Lower leg skin (tissue), 4 donors: ENCODE measurements at regions not wholly inside any gene's neighbourhood (a gene's known extent, or its start where the extent isn't known, plus 50 kb on each side); places are given as distances from the start of the nearest gene placed in this dataset.

Experiments
- DNase-seq, 2 donors: peaks; one replicate each; pipeline ENCODE4 v3.0.0-alpha.2; 2019; ENCODE audit warnings: low spot score in 2 of 2
- H3K4me3 ChIP-seq: fragments of 200-600 bp; sonication (generic); 2 replicates; pipeline ENCODE4 v1.5.1; 2017; ENCODE audit warnings: mild to moderate bottlenecking, low read depth; ENCODE audit not compliant: poor library complexity, severe bottlenecking
- CTCF ChIP-seq, 3 donors: fragments of 450-650 bp; IDR thresholded peaks; one replicate each; pipeline ENCODE4 v1.5.1; 2016; ENCODE audit warnings: antibody characterized with exemption in 3 of 3, mild to moderate bottlenecking in 3 of 3, moderate library complexity in 2 of 3
- POLR2A ChIP-seq, 2 donors: fragments of 450-650 bp; IDR thresholded peaks; one replicate each; pipeline ENCODE4 v1.6.1; 2016 to 2017; ENCODE audit warnings: antibody characterized with exemption in 2 of 2, mild to moderate bottlenecking in 1 of 2, moderate library complexity in 1 of 2
- WGBS, 2 donors: methylation state at CpG; one replicate each; pipeline ENCODE4 v1.1.5; 2018; 5-methylcytosine and 5-hydroxymethylcytosine counted together
- intact Hi-C: fragments of 100-400 bp; cut with DNase I; formaldehyde crosslinking; loops from one replicate; pipeline ENCODE4 v1.15.0; 2023; ENCODE audit warnings: low total_unique reads

DNA sequence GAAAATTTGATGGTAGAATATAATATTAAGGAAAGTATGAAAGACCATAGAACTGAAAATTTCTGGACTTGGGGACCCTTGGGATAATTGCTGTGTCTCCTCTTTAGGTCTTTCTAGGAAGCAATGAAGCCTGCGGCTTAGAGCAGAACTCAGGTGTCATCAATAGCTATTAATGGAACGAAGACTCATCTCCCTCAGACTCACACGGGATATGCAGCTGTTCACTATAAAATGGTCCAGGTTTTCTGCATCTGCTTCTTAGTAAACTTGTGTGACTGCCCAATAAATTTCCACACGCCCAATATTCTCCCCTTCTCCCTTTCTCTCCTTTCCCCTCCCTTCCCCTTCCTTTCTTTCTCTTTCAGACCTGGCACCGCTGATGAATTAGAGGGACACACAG, 392.5 kb downstream of the HLX start:
- DNase-seq, result no peak
- WGBS, 2 donors, result 68 to 70% methylated on average over 5 of the region's 5 CpGs
- H3K4me3 ChIP-seq, result no peak overlapping the region
- intact Hi-C loops, result no loop called here
- TF ChIP-seq POLR2A (IDR thresholded peaks at IDR 0.05) (no peak), CTCF (IDR thresholded peaks at IDR 0.05) (no peak)

DNA sequence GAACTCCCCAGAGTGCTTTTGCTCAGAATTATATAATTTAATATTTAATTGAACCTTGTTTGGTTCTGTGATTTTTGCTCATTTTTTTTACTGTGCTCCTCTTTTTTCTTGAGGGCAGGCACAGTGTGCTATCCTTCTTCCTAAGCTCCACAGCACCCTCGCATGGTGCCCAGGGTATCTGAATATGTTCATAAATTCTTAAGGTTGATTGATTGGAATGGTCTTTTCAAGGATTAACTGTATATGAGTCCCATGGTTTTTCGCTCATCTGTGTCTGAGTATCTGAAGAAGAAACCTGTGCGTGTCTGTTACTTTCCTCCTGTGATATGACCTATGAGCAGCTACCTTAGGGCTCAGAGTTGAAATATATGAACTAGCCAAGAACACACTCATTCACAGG, 393.7 kb downstream of the HLX start:
- WGBS, 2 donors, result 90 to 91% methylated on average over 3 of the region's 3 CpGs
- DNase-seq, result no peak
- intact Hi-C loops, result no loop called here
- H3K4me3 ChIP-seq, result no peak overlapping the region
- TF ChIP-seq POLR2A (IDR thresholded peaks at IDR 0.05) (no peak), CTCF (IDR thresholded peaks at IDR 0.05) (no peak)

DNA sequence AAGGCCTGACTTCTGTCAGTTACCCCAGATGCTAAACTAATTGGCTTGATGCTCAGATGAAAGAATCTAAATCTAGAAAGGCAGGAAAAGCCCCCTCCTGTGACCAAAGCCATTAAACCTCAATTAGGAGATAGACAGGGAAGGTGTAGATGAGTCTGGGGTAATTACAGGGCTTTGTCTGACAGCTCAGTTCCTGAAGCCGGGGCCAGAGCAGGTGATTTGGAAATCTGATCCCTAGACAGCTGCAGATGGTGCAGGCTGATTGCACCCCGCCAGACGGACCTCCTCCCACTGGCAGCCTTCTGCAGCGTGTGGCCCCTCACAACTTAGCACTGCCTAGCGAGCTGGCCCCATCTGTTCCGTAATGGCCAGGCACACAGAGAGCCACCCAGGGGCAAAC, 395.1 kb downstream of the HLX start:
- intact Hi-C loops, result no loop called here
- no peak for TF ChIP-seq POLR2A (IDR thresholded peaks at IDR 0.05)
- TF ChIP-seq CTCF (IDR thresholded peaks at IDR 0.05), result no peak
- DNase-seq, result no peak
- no peak overlapping the region for H3K4me3 ChIP-seq
- whole genome bisulfite sequencing, 2 donors, result 63 to 79% methylated on average over 5 to 6 of the region's 6 CpGs

GRCh38 chr1:221276896-221277409, 397.7 kb downstream of the HLX start:
- WGBS, 2 donors, result 41 to 68% methylated on average over 1 of the region's 1 CpG
- no peak overlapping the region for H3K4me3 ChIP-seq
- TF ChIP-seq POLR2A (IDR thresholded peaks at IDR 0.05) (no peak), CTCF (IDR thresholded peaks at IDR 0.05) (no peak)
- no peak for DNase-seq
- intact Hi-C loops, result no loop called here

GRCh38 chr1:221279146-221279545, 399.9 kb downstream of the HLX start:
- intact Hi-C loops, result no loop called here
- no peak for DNase-seq
- TF ChIP-seq CTCF (IDR thresholded peaks at IDR 0.05) (no peak), POLR2A (IDR thresholded peaks at IDR 0.05) (no peak)
- H3K4me3 ChIP-seq, result no peak overlapping the region

- no peak overlapping the region for H3K4me3 ChIP-seq
- WGBS, 2 donors, result 39 to 63% methylated on average over 1 of the region's 1 CpG
- intact Hi-C loops, result no loop called here
- TF ChIP-seq POLR2A (IDR thresholded peaks at IDR 0.05), result no peak
- TF ChIP-seq CTCF (IDR thresholded peaks at IDR 0.05), result no peak
- no peak for DNase-seq
Measured at GRCh38 chr1:221283532-221283931, 404.3 kb downstream of the HLX start.
